ENCODE measurements at regions not wholly inside any gene's neighbourhood (a gene's known extent, or its start where the extent isn't known, plus 50 kb on each side); places are given as distances from the start of the nearest gene placed in this dataset.
"Not testable (repeated sequence)": the region's sequence is repeated elsewhere in the genome, so short reads cannot be mapped to it uniquely, and the experiment has no call there.

DNA sequence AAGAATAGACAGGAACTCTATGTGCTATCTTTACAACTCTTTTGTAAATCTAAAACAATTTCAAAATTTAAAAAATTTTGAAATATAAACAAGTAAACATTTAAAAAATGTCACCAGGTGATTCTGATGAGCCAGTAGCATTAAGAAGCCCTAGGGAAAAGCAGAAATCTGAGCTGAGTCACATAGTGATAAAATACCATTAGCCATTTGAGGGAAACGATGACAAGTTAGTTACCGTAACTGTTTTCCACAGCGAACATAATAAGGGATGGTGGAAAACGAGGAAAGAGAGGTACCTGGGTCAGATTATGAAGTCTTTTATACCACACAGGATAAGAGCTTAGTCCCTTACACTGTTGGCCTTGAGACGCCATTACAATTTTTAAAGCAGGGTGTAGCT lies 55.5 kb downstream of the PRR15 start:
- DNase-seq, result no peak

GRCh38 chr7:29619848-29620555 lies 56.4 kb downstream of the PRR15 start:
- DNase-seq, result no peak

- no peak for DNase-seq
Measured at GRCh38 chr7:29620556-29620930, 56.9 kb downstream of the PRR15 start.

DNA sequence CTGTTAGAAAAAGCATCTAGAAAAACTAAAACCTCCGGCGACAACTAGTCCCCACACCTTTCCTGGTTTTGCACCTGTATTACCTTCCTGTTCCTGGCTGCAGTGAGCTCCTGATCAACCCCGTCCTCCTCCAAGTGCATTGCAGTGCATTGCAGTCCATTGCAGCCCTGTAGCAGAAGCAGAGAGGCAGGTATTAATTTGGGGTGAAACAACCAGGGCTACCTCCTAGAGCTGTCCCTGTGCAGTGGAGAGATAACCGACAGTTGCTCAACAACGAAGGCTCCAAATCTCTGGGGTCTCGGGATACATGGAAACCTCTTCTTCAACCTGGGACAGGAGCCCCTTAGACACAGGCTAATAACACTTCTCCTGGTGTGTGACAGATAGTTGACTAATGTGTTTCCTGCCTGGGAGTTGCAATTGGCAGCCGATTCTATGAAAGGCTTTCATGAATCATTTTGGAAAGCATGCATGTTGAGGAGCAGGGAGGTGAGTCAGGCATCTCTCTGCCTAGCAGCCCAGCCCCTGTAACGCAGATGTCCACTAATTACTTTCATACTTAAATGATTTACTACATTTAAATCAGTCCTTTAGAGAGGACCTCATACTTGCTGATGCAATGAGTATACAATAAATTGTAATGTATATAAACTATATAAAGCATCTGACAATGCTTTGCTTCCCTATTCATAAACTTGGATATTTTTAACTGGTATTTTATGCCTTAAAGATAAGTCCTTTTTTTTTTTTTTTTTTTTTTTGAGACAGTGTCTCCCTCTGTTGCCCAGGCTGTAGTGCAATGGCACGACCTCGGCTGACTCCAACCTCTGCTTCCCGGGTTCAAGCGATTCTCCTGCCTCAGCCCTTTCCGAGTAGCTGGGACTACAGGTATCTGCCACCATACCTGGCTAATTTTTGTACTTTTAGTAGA lies 59.0 kb downstream of the PRR15 start:
- DNase-seq, result peak; percentile 68

DNA sequence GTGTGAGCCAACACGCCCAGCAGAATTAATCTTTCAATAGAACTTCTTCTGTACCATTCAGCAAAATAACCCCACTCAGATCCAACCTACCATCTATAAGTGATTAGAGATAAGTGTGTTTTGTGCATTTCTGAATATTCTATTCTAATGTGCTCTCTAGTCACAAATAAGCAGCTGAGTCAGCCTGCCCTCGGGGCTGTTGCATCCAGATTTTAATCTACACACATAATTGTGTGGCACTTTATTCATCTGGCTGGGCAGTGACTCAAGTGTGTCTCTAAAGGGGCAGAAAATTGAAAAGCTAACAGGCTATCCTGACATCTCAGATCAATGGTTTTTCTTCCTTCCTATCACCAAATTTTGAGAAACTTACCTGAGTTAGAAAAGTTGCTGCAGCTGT lies 60.3 kb downstream of the PRR15 start:
- DNase-seq, result no peak

DNA sequence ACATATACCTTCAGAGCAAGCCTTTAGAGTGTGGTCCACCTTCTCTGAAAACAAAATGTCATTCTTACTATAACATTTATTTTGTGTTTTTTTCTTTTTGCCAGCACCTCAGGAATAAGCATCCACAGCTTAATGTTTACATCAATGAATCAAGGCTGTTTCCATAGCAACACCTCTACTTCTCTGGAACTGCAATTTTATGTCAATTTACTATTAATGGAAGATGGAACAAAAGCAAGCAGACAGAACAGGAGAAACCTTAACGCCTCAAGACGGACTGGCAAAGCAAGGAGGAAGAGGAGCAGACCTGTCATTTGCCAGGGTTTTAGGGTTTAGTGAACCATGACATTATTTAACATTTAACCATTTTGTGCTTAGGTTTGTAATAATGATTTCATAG lies 63.1 kb downstream of the PRR15 start:
- DNase-seq, result no peak

- DNase-seq, result no peak
Measured at GRCh38 chr7:29627631-29628030, 64.0 kb downstream of the PRR15 start.

GRCh38 chr7:29629507-29629906 lies 65.9 kb downstream of the PRR15 start:
- DNase-seq, result no peak

DNA sequence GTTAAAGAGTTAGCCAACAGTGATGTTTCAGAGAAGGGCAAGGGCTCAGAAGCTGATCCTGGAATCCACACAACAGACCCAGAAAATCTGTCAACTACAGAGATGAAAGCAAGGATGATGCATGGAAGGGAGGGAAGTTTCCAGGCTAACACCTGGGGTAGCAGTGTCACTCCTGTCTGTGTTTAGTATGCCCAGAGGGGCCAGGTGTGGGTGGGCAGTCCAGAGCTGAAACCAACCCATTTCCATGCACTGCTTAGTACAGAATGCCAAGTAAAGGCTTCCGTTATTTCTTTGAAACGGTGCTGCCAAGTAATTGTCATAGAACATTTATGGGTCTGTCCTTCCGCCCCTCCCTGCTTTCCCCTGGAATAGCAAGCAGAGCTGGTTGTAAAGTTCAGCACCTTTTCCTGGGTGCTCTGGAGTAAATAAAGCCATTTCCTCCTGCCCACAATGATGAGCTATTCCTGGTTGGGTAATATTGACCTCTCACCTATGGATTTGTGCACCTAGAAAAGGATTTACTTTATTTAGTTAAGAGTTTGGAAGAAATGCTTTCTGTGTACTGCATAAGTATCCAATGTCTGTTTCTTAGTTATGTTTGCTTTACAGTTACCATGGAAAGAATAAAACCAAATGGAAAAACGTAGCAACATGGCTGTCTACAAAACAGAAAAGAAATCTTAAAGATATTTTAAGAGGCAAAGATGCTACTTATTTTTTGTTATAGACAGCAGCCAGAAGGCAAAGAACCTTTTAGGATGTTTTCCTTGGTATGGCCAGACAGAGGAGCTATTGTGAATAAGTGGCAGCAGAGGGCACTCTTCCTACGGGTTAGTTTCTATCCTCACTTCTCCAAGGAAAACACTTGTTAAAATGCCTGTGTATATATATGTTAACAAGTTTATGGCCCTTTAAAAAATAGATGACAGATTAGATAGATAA lies 71.7 kb downstream of the PRR15 start:
- peak; percentile 71 for DNase-seq

DNA sequence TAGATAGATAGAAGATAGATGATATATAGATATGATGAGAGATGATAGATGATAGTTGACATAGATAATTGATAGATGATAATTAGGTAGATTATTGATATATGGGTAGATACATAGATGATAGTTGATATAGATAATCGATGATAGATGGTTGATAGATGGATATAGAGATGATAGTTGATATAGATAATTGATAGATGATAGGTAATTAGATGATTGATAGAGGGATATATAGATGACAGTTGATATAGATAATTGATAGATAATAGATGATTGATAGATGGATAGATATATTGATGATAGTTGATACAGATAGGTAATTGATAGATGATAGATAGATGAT lies 72.3 kb downstream of the PRR15 start:
- DNase-seq, result no peak

DNA sequence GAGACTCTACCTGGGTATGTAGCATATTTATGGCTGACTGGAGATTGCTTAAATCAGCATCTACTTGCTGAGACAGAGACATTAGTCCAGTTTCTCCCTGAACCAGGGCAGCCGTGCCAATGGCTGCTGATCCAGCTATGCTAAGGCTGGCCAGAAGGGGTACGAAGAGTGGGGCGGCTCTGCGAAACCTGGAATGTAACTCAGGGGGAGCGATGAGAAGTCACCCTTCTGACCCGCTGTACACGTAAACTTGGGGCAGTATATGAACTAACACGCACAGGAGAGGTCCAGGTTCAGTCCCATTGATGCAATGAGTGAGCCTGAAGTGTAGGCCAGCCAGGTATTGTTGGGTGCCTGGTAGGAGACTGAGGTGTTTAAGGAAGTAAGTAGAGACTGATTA lies 73.7 kb downstream of the PRR15 start:
- DNase-seq, result no peak

- not testable (repeated sequence) for DNase-seq
Measured at GRCh38 chr7:29638841-29639240, 75.2 kb downstream of the PRR15 start.

DNA sequence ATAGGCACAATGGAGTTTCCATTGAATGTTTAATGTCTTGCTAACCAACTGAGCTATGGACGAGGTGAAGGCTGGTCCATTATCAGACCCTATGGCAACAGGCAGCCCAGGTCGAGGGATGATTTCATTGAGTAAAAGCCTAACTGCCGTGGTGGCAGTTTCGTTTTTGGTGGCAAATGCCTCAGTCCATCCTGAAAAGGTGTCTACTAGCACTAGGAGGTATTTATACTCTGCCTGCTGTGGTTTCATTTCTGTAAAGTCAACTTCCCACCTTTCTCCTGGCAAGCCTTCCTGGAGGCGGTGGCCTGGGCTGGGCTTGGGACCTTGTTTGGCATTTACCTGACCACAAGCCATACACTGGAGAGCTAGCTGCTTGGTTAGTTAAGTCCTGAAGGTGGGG lies 75.8 kb downstream of the PRR15 start:
- DNase-seq, result no peak

DNA sequence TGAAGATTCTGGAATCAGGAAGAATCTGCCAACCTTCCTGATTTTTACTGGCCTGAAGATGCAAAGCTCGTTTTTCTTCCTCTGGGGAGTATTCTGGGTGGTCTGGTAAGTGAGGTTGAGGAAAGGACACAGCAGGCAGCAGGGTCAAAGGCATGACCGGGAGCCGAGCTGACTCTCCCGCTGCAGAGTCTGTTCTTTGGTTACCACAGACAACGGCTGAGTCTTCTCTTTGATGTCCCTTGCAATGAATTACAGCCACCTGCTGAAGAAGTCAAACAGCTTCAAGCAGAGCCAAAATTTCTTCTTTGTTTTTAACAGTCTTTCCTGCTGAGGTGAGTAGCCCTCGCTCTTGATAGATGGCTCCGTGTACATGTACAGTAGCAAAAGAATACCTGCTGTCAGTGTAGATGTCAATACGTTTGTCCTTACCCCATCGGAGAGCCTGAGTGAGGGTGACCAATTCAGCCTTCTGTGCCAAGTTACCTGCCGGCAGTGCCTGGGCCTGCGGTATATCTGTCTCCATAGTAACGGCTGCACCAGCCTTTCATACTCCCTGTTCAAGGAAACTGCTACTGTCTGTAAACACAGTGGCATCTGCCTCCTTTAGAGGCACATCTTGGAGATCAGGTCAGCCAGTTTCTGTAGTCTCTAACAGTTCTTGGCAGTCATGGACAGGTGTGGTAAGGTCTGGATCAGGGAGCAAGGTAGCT lies 76.4 kb downstream of the PRR15 start:
- no peak for DNase-seq

- DNase-seq, result peak; percentile 55
Measured at GRCh38 chr7:29641651-29642050, 78.0 kb downstream of the PRR15 start.

DNA sequence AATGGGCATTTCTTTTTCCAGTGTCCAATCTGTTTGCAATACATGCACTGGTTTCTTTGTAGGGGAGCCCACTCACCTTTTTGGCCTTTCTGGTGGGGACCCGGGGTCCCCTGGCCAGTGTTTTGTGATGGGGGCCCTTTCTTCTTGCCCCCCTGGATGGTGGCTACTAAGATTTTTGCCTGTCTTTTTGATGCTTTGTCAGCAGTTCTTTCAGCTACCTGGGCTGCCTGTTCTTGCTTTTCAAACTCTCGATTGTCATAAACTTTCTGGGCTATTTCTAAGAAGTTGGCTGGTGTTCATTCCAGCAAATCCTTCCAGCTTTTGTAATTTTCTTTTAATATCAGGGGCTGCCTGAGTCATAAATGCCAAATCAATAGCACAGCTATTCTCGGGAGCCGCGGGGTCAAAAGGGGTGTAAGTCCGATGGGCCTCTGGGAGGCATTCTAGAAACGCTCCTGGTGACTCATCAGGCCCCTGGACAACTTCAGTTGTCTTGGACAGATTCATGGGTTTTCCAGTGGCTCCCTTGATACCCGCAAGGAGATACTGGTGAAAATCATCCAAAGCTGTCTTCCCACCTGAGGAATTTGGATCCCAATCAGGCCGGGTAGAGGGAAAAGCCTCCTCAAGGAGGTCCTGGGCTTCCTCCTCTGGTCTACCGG lies 79.0 kb downstream of the PRR15 start:
- DNase-seq, result no peak

DNA sequence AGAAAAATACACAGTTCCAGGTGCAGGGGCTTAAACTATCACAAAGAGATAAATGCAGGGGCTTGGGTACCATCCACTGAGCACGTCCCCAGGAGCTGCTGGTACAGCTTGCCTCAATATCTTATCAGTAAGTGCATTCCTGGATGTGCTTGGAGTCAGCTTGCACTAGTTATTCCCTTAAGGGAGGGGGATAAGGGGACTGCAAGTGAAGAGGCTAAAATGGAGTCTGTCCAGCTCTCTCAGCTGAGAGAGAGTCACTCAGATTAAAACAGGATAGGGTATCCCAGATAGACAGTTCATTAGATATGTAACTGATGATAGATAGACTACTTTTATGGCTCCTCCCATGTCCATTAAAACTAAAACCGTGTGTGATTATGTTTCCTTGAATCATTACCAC lies 82.5 kb downstream of the PRR15 start:
- DNase-seq, result not testable (repeated sequence)

DNA sequence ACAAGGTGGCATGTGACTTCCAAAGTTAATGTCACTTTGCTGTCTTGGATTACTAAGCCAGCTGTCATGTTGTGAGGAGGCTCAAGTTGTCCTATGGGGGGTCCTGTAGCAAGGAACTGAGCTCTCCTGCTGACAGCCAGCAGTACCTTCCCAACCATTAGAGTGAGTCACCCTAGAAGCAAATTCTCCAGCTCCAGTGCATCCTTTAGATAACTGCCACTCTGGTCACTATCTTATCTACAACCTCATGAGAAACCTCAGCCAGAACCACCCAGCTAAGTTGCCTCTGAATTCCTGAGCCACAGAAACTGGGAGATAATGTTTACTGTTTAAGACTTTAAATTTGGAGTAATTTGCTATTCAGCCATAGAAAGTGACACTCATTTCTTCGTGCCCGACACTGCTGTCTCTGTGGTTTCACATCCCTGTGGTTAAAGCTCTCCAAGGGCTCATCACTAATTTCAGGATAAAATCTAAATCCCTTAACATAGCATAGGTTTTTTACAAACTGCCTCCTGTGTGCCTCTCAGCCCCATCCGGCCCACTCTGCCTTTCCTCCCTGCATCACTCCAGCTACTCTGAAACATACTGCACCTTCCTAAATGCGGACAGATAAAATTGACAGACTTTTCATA lies 83.5 kb downstream of the PRR15 start:
- no peak for DNase-seq

DNA sequence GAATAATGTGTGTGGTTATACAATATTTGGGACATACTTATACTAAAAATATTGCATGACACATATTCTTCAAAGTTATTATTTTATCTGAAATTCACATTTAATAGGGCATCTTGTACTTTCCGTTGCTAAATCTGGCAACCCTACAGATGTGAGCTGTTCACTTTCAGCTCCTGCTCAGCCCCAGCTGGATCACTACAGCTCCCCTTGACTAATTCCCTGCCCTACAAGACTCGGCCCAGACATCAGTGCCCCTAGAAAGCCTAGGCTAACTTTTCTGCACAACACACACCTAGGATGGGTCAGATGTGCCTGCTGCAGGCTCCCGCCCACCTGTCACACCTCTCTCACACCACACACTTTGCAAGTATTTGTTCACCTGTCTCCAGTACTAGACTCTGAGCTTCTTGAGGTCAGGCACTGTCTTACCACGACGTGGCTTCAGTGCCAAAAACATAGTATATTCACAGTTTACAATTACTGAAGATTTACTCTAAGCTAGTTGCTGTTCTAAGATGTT lies 84.1 kb downstream of the PRR15 start:
- not testable (repeated sequence) for DNase-seq

GRCh38 chr7:29649028-29649716 lies 85.5 kb downstream of the PRR15 start:
- no peak for DNase-seq

- no peak for DNase-seq
Measured at GRCh38 chr7:29649876-29650275, 86.2 kb downstream of the PRR15 start.
